GM19025 (cell line): ENCODE measurements at regions not wholly inside any gene's neighbourhood (a gene's known extent, or its start where the extent isn't known, plus 50 kb on each side); places are given as distances from the start of the nearest gene placed in this dataset.

Experiments
- ATAC-seq: cut with Tn5 transposase; IDR thresholded peaks from one replicate; pipeline ENCODE4 v1.9.1; 2021; ENCODE audit warnings: mild to moderate bottlenecking, low read depth, moderate library complexity; ENCODE audit not compliant: unreplicated experiment

- ATAC-seq: no peak
Observed at GRCh38 chr15:93270937-93271467, 182.0 kb upstream of the RGMA start.

DNA sequence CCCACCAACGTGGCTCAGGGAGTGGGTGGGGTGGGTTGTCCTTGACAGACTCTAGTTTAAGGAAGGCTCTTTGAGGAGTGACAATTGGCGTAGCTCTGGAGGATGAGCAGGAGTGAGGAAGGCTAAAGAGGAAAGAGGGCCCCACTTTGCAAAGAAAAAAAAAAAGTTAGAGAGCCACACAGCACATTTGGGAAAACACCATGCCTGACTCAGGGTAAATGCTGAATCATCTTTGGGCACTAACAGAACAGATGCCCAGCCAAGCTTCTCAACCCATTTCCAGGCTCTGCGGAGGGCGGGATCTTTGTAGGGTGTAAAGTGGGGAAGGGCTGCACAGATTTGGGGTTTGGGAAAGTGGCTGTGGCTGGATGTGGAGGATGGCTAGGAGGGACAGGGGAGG lies 179.1 kb upstream of the RGMA start:
- ATAC-seq: no peak

GRCh38 chr15:93266291-93266690 lies 177.3 kb upstream of the RGMA start:
- ATAC-seq: no peak

DNA sequence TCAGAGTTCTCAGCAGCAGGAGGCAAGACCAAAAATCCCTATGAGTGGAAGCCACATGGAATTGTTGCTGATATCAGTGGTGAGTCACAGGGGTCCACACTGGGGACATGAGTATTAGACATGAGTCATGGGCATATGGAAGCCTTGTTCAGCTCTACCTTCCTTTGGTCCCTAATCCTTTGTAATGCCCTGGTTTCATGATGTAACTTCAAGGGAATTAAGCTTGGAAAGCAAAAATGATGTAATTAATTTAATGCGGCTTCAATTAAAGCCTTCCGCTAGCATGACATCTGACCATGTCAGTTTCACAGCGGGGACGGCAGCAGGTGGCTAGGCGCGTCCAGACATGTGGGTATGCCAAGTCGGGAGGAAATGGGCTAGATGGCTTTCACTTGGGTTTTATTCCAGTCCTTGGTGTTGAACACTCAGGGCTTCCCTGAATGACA lies 176.1 kb upstream of the RGMA start:
- no peak for ATAC-seq

- ATAC-seq: no peak
Observed at GRCh38 chr15:93261845-93262244, 172.8 kb upstream of the RGMA start.

- ATAC-seq: no peak
Observed at GRCh38 chr15:93257920-93258319, 168.9 kb upstream of the RGMA start.

DNA sequence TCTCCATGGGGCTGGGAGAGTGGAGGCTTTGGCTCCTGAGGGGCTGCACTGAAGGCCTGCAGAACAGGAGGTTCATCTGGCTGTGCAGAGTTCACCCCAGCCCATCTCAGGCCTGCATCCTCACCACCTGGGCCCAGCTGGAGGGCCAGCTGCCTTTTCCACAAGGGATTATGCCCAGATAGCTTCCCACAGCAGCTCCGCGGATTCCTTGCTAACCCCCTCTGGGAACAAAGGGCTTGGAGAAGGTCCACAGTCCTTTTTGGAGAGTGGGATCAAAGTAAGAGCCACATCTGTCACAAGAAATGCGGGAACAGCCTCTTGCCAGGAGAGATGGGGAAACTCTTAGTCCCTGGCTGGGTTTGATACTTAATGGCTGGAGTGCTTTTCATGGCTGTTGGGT lies 164.7 kb upstream of the RGMA start:
- no peak for ATAC-seq

- ATAC-seq: no peak
Observed at GRCh38 chr15:93252780-93253179, 163.8 kb upstream of the RGMA start.

GRCh38 chr15:93250950-93251349 lies 161.9 kb upstream of the RGMA start:
- ATAC-seq: no peak

DNA sequence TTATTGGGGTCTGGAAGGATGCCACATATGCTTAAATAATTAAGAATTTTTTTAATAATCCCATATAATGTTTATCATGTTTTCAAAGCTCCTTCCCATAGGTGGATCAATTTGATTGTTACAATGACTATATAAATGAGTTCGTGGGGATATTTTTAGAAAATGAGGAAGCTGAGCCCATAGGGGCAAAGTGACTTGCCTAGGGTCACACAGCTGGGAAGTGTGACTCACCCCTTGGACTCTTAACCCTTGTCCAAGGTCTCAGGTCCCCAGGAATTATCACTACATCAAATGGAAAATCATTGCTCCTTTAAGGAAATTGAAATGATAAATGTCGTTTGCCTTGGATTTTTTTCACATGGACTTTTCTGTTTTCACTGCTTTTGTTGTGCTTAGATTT lies 161.2 kb upstream of the RGMA start:
- no peak for ATAC-seq

DNA sequence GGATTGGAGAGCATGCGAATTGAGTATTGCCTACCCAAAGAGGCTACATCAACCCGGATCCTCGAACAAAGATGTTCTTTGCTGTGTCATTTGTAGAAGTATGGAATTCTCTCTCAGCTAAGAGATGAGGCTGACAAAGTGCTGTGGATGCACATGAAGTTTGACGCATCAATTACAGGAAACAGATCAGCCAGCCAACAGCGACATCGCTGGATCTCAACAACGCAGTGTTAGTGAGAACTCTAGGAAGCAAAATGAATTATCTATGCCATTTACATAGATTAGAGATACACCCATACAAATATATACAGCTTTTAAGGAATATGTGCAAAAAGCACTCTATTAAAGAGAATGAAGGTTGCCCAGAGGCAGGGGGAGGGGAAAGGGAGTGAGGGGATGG lies 160.6 kb upstream of the RGMA start:
- no peak for ATAC-seq

- no peak for ATAC-seq
Observed at GRCh38 chr15:93247466-93248121, 158.6 kb upstream of the RGMA start.

DNA sequence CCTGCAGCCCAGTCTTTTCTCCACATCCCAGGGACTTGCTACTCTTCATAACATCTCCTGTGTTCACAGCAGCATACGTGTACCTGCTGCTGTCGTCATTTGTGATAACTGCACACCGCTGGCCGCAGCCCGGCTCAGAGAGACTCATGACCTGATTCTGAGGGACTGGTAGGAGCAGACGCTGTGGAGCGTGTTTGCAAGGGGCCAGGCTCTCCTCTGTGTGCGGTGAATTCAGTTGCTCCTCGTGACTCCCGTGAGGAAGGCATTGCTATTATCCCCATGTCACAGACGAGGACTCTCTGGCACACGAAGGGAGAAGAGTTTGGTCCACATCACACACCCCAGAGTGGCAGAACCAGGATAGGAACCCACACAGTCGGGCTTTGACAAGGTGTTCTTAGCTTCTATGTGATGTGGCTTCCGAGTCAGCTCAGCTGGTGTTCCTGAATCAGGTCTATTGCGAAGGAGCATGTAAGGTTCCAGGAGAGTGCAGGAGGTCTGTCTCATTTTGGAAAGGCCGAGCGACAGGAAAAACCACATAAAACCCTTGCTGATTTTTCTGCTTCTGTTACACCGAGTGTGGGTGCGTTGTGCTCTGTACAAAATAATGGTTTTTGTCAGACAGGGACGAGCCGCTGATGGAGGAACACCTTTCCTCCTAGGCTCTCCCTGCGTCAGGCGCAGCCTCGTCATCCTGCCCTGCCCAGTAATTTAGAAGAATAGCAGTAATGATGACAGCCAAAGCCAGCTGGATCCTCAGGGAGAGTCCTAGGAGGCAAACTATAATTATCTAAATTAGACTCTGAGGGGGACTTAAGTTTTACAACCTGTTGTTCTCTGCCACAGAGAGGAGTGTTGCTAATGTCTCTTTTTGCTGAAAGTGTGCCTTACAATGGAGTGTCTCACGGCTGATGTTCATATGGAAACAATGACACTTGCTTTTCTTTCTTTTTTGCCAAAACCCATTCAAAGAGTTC lies 157.5 kb upstream of the RGMA start:
- ATAC-seq: no peak

- ATAC-seq: no peak
Observed at GRCh38 chr15:93245661-93246042, 156.6 kb upstream of the RGMA start.

GRCh38 chr15:93244696-93245660 lies 156.0 kb upstream of the RGMA start:
- ATAC-seq: no peak

DNA sequence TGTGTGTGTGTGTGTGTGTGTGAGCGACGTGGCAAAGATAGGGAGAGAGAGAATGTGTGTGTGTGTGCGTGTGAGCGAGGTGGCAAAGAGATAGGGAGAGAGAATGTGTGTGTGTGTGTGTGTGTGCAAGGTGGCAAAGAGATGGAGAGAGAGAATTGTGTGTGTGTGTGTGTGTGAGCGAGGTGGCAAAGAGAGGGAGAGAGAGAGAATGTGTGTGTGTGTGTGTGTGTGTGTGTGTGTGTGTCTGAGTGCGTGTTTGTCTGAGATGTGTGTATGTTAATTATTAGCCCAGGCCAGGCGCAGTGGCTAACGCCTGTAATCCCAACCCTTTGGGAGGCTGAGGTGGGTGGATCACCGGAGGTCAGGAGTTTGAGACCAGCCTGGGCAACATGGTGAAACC lies 154.6 kb upstream of the RGMA start:
- no peak for ATAC-seq

DNA sequence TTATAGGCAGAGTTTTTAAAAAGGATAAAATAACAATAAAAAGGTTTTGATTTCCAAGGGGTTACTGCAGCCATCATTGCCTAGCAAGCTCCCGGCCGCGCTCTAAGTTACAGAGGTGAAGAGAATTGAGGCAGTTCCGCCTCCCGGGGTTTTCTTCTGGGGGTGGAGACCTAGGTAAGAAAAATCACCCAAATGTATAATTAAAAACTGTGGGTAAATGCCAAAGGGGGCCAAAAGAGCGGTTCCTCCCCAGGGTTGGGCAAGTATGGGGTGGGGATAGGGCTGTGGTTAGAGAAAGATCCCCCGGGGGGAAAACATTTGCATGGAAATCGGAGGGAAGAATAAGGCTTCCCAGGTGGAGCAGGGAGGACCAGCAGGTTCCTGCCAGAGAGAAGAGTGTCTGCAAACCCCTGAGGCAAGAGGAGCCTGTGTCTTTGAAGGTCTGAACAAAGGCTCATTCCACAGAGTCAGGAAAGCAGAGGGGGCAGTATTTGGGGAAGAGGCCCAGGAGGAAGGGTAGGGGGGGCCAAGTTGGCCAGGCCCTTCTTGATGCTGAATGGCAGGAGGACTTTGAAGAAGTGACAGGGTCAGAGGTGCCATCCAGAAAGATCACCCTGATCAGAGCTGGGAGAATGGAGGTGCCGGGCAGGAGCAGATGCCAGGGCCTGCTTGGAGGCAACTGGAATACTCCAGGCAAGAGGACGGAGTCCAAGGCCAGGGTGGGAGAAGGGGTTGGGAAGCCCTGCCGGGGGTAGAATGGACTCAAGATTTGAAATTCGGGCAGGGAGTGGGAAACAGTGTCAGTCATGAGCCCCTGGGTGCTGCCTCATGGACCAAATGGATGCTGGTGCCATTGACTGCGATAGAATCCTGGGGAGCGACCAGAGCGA lies 152.9 kb upstream of the RGMA start:
- no peak for ATAC-seq

DNA sequence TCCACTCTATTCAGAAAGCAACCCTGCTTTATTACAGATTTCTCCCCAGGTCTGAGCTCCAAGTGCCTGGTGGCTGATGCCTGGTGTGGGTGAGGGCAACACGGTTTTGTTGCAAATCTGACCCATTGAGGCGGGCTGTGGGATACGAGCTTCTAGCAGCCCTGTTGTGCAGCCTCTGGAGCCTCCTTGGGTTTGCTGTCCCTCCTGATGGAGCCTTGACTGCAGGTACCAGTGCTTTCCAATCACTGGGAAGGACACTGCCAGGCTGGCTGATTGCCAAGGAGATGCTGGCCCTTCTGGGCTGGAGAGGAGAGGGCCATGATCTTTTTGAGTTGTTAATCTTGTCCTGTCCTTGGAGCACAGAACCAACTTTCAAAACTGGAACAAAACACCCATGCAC lies 151.0 kb upstream of the RGMA start:
- ATAC-seq: no peak

- ATAC-seq: no peak
Observed at GRCh38 chr15:93239591-93239990, 150.6 kb upstream of the RGMA start.
